NT2/D1 (cell line): ENCODE measurements at regions not wholly inside any gene's neighbourhood (a gene's known extent, or its start where the extent isn't known, plus 50 kb on each side); places are given as distances from the start of the nearest gene placed in this dataset.

ENCODE experiments used
- SUZ12 ChIP-seq: IDR thresholded peaks from 2 replicates; pipeline ENCODE4 v1.6.1; 2011; ENCODE audit not compliant: insufficient read length, insufficient read depth; ENCODE audit errors: extremely low read depth
- YY1 ChIP-seq: IDR thresholded peaks from 2 replicates; pipeline ENCODE4 v1.6.1; 2011; ENCODE audit not compliant: insufficient read length, insufficient read depth
- ZNF274 ChIP-seq: IDR thresholded peaks from 2 replicates; pipeline ENCODE4 v1.6.1; 2011; ENCODE audit warnings: mild to moderate bottlenecking, low read depth, low read length

DNA sequence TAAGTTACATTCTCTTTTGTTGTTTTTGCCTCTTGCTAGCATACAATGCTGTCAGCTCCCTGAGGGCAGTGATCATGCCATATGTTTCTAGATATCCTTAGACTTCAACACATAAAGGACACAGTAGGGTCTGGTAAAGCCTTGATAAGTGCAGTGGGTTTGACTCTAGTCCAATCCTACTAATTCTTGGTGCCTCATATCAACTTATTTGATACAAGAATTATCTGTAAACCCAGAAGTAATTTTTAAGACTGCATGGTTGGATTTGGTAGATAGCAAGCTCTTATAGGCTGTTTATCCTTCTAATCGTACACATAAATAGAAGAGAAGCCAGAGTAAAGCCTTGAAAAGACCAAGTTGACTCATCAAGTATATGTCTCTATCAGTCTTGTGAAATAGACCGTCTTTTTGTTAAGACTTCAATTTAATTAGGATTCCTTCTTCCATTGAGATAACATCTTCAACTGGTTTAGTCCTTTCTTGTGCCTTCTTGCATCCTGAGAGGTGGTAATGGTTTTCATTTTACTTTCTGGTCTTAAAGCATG is 265.6 kb upstream of the CDIN1 start:
- TF ChIP-seq ZNF274 = no peak
- no peak for TF ChIP-seq YY1
- no peak for TF ChIP-seq SUZ12
